WERI-Rb-1 (cell line): ENCODE measurements at regions not wholly inside any gene's neighbourhood (a gene's known extent, or its start where the extent isn't known, plus 50 kb on each side); places are given as distances from the start of the nearest gene placed in this dataset.

Experiments used
- DNase-seq: peaks from one replicate; pipeline ENCODE4 v3.0.0-alpha.2; 2020
- H3K27ac ChIP-seq: fragments of 250-450 bp; sonication (Bioruptor Pico); 2 replicates; pipeline ENCODE4 v1.5.1; 2020; ENCODE audit warnings: mild to moderate bottlenecking, moderate library complexity
- H3K27me3 ChIP-seq: fragments of 250-450 bp; sonication (Bioruptor Pico); 2 replicates; pipeline ENCODE4 v1.5.1; 2021; ENCODE audit warnings: mild to moderate bottlenecking, low read depth, moderate library complexity; ENCODE audit not compliant: insufficient read depth, severe bottlenecking
- H3K36me3 ChIP-seq: fragments of 250-450 bp; sonication (Bioruptor Pico); 2 replicates; pipeline ENCODE4 v1.5.1; 2020; ENCODE audit warnings: mild to moderate bottlenecking, moderate library complexity
- H3K4me3 ChIP-seq: 2 replicates; pipeline ENCODE4 v1.5.1; 2011; ENCODE audit warnings: low read depth, mild to moderate bottlenecking, control low read depth, low read length
- H3K9me3 ChIP-seq: fragments of 250-450 bp; sonication (Bioruptor Pico); 2 replicates; pipeline ENCODE4 v1.5.1; 2021; ENCODE audit warnings: mild to moderate bottlenecking, moderate library complexity; ENCODE audit not compliant: severe bottlenecking
- TF ChIP-seq, protein P1 (sequence below): IDR thresholded peaks from 2 replicates; pipeline ENCODE4 v1.5.1; 2011; ENCODE audit warnings: low read depth, mild to moderate bottlenecking, control low read depth, inconsistent platforms, low read length

DNA sequence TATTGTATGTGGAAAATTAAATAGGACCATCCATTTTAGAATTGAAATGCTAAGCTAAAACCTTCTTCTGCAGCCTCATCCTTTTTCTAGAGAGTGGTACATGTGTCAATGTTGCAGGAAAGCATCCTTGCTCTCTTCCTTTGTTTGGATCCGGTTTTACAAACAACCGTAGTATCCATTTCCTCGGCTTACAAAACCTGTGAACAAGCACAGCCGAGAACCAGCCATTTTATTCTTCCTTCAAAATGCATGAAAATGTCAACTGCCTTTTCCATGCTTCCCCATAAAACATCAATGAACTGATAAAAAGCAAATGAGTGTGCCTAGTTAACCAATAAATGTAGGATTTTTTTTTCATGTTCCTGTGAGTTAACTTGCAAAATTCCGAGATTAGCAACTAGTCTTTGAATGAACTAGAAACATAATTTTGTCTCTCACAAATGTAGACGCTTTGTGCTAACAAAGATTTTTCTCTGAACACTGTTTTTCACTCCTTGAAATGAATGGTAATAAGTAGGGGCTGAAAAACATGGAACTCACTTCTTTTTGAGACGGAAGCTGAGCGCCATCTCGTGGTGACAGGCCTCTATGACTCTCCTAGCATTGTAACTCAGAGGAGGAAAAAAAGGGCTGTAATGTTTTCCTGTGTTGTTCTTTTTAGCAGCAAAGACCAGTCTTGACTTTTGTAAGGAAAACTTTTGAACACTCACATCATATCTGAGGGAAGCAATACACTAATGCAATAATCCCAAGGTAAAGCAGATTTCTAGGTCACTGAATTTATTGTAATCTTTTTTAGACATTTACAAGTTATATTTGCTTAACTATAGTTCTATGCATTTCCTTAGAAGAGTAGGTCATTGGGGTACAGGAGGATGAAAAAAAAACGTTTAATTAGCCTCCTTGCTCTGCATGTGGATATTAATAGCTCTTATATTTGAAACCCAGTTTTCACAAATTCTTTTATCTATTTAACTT is 157.4 kb upstream of the FOXG1 start:
- no peaks in the 10 kb centered on the region for H3K9me3 ChIP-seq
- no peaks in the 10 kb centered on the region for H3K36me3 ChIP-seq
- no peak overlapping the region for H3K4me3 ChIP-seq
- TF ChIP-seq, protein P1, sequence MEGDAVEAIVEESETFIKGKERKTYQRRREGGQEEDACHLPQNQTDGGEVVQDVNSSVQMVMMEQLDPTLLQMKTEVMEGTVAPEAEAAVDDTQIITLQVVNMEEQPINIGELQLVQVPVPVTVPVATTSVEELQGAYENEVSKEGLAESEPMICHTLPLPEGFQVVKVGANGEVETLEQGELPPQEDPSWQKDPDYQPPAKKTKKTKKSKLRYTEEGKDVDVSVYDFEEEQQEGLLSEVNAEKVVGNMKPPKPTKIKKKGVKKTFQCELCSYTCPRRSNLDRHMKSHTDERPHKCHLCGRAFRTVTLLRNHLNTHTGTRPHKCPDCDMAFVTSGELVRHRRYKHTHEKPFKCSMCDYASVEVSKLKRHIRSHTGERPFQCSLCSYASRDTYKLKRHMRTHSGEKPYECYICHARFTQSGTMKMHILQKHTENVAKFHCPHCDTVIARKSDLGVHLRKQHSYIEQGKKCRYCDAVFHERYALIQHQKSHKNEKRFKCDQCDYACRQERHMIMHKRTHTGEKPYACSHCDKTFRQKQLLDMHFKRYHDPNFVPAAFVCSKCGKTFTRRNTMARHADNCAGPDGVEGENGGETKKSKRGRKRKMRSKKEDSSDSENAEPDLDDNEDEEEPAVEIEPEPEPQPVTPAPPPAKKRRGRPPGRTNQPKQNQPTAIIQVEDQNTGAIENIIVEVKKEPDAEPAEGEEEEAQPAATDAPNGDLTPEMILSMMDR, result peak; percentile 77
- peak; percentile 57 for DNase-seq
- no peak overlapping the region for H3K27ac ChIP-seq
- no peaks in the 10 kb centered on the region for H3K27me3 ChIP-seq

DNA sequence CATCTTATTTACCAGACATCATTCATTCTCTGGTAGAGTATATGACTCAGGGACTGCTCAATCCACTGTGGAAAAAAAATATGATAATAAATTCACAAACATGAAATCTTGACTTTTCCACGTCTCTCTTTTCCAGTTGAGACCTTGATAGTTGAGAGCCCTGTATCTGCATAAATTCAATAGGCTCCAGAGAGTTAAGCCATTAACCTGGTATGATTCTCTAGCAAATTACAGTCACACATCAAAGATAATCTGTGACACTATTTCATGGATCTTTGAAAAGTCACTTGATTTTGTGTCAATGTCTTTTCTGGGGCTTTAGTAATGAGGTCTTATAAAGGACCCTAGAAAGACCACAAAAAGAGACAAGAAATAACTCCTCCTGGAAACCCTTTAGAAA is 154.2 kb upstream of the FOXG1 start:
- DNase-seq, result no peak
- H3K27me3 ChIP-seq, result no peaks in the 10 kb centered on the region
- H3K4me3 ChIP-seq, result no peak overlapping the region
- no peaks in the 10 kb centered on the region for H3K9me3 ChIP-seq
- TF ChIP-seq, protein P1, result no peak
- no peak overlapping the region for H3K27ac ChIP-seq
- H3K36me3 ChIP-seq, result no peaks in the 10 kb centered on the region

DNA sequence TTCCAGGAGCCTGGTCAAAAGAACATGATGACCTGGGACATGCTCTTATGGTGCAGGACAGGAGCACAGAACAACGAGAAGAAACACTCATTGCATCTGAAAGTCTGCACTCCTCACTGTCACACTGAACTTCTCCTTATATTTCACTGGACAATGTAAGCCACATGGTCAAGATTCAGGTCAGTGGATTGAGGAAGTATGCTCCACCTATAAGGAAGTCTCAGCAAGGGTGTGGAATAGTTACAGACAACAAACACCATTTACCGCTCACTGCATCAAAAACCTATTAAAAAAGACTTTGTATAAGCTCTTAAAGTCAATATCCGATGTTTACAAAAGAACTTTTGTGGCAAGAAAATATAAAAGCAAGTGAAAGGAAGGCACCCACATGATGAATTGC is 153.1 kb upstream of the FOXG1 start:
- no peak overlapping the region for H3K27ac ChIP-seq
- no peaks in the 10 kb centered on the region for H3K9me3 ChIP-seq
- no peaks in the 10 kb centered on the region for H3K36me3 ChIP-seq
- H3K27me3 ChIP-seq, result no peaks in the 10 kb centered on the region
- H3K4me3 ChIP-seq, result no peak overlapping the region
- DNase-seq, result no peak
- TF ChIP-seq, protein P1, result no peak

DNA sequence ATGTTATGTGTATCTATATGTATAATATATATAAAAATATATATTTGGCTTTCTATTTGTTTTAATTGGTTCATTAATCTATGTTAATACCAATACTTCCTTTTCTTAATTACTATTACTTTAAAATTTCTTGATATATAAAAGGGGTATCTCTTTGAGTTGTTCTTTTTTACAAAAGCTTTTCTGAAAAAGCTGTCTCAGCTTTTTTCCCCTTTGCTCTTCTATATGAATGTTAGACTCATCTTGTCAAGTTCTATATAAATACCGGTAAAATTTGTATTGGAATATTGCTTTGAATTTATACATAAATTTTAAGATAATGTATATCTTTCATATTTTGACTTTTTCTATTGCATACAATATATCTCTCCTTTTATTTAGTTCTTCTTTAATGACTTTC is 139.8 kb upstream of the FOXG1 start:
- Histone ChIP-seq H3K36me3 (no peaks in the 10 kb centered on the region), H3K4me3 (no peak overlapping the region), H3K27ac (no peak overlapping the region), H3K9me3 (no peaks in the 10 kb centered on the region), H3K27me3 (no peaks in the 10 kb centered on the region)
- DNase-seq, result no peak
- TF ChIP-seq, protein P1, result no peak

DNA sequence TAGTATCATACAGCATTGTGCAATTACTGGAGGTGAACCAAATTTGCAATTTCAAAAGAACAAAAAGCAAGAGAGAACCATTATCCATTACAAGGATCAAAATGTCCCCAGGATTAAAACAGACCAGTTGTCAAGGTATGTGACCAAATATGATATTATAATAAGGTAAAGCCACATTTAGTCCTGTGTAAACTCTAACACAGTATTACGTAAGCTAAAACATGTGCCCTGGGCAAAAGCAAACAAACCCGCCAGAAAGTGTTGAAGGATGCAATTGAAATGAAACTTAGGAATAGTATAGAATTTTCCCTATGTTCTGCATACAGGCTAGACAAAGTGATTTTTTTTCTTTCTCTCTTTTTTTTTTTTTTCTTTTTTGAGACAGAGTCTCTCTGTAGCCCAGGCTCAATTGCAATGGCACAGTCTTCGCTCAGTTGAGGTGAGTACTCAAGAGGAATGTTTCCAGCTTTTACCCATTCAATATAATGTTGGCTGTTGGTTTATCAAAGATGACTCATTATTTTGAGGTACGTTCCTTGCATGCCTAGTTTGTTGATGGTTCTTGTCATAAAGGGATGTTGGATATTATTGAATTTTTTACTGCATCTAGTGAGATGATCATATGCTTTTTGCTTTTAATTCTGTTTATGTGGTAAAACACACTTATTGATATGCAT is 137.1 kb upstream of the FOXG1 start:
- Histone ChIP-seq H3K9me3 (no peaks in the 10 kb centered on the region), H3K27me3 (no peaks in the 10 kb centered on the region)
- DNase-seq, result no peak

More for the DNA sequence above, 137.1 kb upstream of the FOXG1 start:
- Histone ChIP-seq H3K27ac (no peak overlapping the region), H3K36me3 (no peaks in the 10 kb centered on the region), H3K4me3 (no peak overlapping the region)
- TF ChIP-seq, protein P1, result no peak
